ENCODE measurements at regions not wholly inside any gene's neighbourhood (a gene's known extent, or its start where the extent isn't known, plus 50 kb on each side); places are given as distances from the start of the nearest gene placed in this dataset.

GRCh38 chr9:100933656-100934055 is 94.9 kb upstream of the PLPPR1 start:
- in situ Hi-C loops (cut with HindIII; ENCODE audit: low sequenced_read_pairs) = no loop called here
- DNase-seq (ENCODE audit: low read depth, low spot score) = peak; percentile 4
- no peak overlapping the region for H3K4me3 ChIP-seq (ENCODE audit: low read depth, low read length)
- no peak for TF ChIP-seq CTCF (IDR thresholded peaks at IDR 0.05; ENCODE audit: low read depth, low read length)

DNA sequence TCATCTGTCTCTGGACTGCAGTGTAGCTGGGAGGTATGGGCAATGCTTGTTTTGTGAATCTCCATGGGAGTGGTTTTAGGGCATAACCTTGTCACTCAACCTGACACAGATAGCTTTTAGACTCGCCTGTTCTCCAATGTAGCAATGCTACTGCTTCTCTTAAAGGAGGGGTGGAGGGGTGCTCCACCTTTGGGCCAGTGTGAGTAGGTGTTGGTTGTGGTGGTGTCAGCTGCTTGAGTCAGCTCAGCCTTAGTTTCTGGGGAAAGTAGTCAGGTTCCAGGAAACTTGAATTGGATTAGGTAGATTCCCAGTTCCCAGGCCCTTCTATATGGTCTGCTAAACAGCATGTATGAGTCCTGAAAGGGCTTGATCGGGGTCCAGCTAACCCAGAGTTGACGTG is 91.1 kb upstream of the PLPPR1 start:
- no peak overlapping the region for H3K4me3 ChIP-seq (ENCODE audit: low read depth, low read length)
- in situ Hi-C loops (cut with HindIII; ENCODE audit: low sequenced_read_pairs) = no loop called here
- TF ChIP-seq CTCF (IDR thresholded peaks at IDR 0.05; ENCODE audit: low read depth, low read length) = no peak
- DNase-seq (ENCODE audit: low read depth, low spot score) = no peak

GRCh38 chr9:100938507-100938906 is 90.0 kb upstream of the PLPPR1 start:
- in situ Hi-C loops (cut with HindIII; ENCODE audit: low sequenced_read_pairs) = no loop called here
- no peak for TF ChIP-seq CTCF (IDR thresholded peaks at IDR 0.05; ENCODE audit: low read depth, low read length)
- no peak for DNase-seq (ENCODE audit: low read depth, low spot score)
- H3K4me3 ChIP-seq (ENCODE audit: low read depth, low read length) = no peak overlapping the region

GRCh38 chr9:100939636-100940035 is 88.9 kb upstream of the PLPPR1 start:
- no peak overlapping the region for H3K4me3 ChIP-seq (ENCODE audit: low read depth, low read length)
- no peak for DNase-seq (ENCODE audit: low read depth, low spot score)
- in situ Hi-C loops (cut with HindIII; ENCODE audit: low sequenced_read_pairs) = no loop called here

GRCh38 chr9:100959226-100959625 is 69.3 kb upstream of the PLPPR1 start:
- TF ChIP-seq CTCF (IDR thresholded peaks at IDR 0.05; ENCODE audit: low read depth, low read length) = no peak
- in situ Hi-C loops (cut with HindIII; ENCODE audit: low sequenced_read_pairs) = no loop called here

More at GRCh38 chr9:100939636-100940035, 88.9 kb upstream of the PLPPR1 start:
- no peak for TF ChIP-seq CTCF (IDR thresholded peaks at IDR 0.05; ENCODE audit: low read depth, low read length)

More at GRCh38 chr9:100959226-100959625, 69.3 kb upstream of the PLPPR1 start:
- no peak overlapping the region for H3K4me3 ChIP-seq (ENCODE audit: low read depth, low read length)
- no peak for DNase-seq (ENCODE audit: low read depth, low spot score)

Measured in astrocyte of the spinal cord (primary cell).